NCI-H446 treated with DMSO at 0.1 percent for 48 hours (cell line): ENCODE measurements at regions not wholly inside any gene's neighbourhood (a gene's known extent, or its start where the extent isn't known, plus 50 kb on each side); places are given as distances from the start of the nearest gene placed in this dataset.
"Not testable (repeated sequence)": the region's sequence is repeated elsewhere in the genome, so short reads cannot be mapped to it uniquely, and the experiment has no call there.

Experiments
- DNase-seq: peaks from one replicate; lab custom pipeline; 2025; lab: John Stamatoyannopoulos, UW

- DNase-seq: no peak
These were observed 192.9 kb upstream of the SPTLC3 start for GRCh38 chr20:12815778-12816408.

- DNase-seq: no peak
These were observed 187.5 kb upstream of the SPTLC3 start for GRCh38 chr20:12821249-12821648.

- DNase-seq: no peak
These were observed 185.0 kb upstream of the SPTLC3 start for GRCh38 chr20:12823734-12824133.

- DNase-seq: peak; percentile 26
These were observed 184.2 kb upstream of the SPTLC3 start for GRCh38 chr20:12824328-12825225.

DNA sequence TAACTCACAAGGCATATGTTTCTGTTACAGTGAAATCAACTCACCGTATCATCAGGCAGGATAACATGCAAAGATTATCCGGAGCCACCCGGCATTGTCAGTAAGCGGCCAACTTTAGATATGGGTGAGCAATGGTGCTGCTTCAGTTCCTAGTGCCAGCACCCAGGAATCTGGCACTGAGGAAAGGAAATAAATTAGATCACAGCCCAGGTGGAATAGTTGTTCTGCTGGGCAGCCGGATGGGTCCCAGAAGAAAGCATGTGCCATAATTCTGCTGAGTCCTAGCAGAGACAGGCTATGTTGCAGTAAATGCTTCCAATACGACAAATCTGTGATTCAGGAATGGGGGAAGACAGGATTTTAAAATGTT, 183.6 kb upstream of the SPTLC3 start:
- peak; percentile 26 for DNase-seq

GRCh38 chr20:12827816-12828385, 180.9 kb upstream of the SPTLC3 start:
- DNase-seq: peak; percentile 29

GRCh38 chr20:12829170-12829569, 179.6 kb upstream of the SPTLC3 start:
- no peak for DNase-seq

GRCh38 chr20:12833861-12834260, 174.9 kb upstream of the SPTLC3 start:
- no peak for DNase-seq

DNA sequence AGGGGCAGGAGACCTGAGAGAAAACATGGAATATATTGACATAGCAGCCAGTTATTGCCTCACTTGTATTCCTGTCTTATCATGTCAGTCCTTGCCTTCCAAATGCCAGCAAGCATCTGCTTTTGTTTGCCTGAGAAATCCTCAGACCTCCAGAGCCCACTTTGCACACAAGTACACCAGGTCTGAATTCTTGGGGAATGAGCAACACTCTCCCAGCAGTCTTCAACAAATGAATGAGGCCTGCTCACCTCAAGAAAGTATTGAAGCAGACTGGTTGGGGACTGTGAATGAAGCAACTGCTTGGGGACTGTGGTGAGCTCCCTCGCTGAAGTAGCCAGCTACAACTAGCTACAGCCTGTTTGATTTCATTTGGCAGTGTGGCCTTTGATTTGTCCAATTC, 172.8 kb upstream of the SPTLC3 start:
- no peak for DNase-seq

GRCh38 chr20:12837646-12838045, 171.1 kb upstream of the SPTLC3 start:
- DNase-seq: no peak

DNA sequence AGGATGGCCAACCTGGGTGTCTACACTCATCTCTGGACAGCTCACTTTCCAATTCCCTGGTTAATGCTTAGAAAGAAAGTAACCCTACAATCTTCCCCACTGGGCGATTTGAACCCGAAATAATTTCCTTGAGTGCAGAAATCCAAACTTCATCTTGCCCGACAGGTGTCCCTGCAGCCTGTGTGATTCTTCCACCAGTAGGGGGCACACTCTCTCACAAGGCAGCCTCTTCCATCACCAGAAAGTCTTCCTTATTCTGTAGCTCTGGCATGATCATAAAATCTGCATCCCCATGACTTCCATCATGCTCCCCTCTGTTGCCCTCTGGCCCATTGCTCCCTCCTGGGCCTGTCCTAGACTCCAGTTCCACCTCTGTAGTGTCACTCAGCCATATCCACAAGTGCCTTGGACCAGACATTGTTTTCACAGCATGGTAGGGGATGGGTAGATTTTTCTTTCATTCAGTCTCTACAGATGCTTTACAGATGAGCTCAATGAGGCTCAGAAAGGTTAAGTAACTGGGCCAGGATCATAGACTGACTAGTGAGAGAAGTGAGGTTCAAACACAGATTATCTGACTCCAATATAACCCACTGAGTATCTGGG, 170.4 kb upstream of the SPTLC3 start:
- no peak for DNase-seq

- no peak for DNase-seq
These were observed 160.9 kb upstream of the SPTLC3 start for GRCh38 chr20:12847872-12848271.

- no peak for DNase-seq
These were observed 159.4 kb upstream of the SPTLC3 start for GRCh38 chr20:12849225-12849910.

GRCh38 chr20:12857643-12858042, 151.1 kb upstream of the SPTLC3 start:
- DNase-seq: not testable (repeated sequence)

DNA sequence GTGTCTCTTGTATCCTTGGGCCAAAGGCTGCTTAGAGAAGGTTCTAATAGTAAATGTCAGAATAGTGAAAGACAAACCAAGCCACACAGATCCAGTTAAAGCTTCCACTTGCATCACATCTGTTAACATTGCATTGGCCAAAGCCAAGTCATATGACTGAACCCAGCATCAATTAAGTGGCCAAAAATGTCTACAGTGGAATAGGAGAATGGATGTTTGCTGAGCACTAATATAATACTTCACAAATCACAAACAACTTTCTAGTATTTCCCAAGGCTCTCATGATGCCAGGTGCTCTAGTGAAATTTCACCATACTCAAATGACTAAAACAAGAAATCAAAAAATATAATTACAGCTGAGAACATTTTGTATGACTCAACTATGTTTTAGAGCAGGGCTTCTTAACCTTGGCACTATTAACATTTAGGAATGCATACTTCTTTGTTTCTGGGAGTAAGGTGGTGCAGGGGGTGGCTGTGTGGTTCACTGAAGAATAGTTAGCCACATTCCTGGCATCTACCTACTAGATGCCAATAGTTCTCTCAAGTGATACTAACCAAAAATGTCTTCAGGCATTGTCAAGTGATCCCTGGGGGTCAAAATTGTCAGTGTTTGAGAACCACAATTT, 148.0 kb upstream of the SPTLC3 start:
- DNase-seq: no peak

DNA sequence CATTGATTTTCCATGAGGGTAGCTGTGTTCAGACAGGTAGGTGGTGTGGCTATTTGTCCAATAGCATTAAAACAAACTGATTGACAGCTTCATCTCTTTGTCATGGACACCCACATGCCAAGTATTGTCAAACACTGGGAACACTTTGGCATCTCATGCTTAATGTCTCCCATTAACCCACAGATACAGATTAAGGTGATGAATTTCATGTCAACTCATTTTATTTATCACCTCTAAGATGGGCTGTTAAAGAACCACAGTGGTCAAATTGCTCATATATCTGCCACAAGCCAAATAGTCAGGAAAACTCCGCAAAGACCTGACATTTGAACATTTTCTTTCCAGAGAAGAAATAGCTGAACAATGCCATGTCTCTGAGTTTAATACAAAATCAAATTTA, 139.1 kb upstream of the SPTLC3 start:
- no peak for DNase-seq

- DNase-seq: no peak
These were observed 138.2 kb upstream of the SPTLC3 start for GRCh38 chr20:12870588-12870987.

DNA sequence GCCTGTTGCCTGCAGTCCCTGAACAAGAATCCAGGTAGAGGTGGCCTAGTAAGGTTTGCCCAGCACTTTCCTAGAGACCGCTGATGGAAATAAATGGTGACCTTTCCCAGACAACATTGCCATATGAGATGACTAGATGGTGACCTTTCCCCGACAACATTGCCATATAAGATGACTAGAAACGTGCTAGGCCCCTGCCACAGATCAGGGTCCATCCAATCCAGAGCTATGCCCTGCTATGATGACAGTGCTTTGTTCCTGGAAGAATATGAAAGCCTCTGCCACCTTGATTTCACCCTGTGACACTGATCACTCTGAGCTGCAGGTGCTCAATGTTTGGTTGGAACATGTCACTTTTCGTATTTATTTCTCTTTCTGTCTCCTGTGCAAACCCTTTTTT, 133.8 kb upstream of the SPTLC3 start:
- no peak for DNase-seq

DNA sequence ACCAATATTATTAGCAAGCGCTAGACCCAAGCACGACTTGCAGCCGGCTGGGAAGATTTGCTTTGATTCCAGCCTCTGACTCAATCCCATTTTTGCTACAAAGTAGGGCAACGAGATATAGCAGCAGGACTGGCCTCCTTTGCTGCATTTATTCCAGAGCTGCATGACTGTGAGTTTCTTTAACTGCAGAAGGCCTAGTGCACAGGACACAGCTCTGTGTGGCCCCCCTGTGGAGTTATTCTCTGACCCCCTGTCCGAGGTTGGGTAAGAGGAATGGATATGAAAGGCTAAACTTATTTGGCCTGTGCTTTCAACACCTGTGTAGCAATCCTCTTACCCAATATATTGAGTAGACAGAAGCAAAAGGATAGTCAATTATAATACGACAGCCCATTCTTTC, 133.3 kb upstream of the SPTLC3 start:
- DNase-seq: no peak

DNA sequence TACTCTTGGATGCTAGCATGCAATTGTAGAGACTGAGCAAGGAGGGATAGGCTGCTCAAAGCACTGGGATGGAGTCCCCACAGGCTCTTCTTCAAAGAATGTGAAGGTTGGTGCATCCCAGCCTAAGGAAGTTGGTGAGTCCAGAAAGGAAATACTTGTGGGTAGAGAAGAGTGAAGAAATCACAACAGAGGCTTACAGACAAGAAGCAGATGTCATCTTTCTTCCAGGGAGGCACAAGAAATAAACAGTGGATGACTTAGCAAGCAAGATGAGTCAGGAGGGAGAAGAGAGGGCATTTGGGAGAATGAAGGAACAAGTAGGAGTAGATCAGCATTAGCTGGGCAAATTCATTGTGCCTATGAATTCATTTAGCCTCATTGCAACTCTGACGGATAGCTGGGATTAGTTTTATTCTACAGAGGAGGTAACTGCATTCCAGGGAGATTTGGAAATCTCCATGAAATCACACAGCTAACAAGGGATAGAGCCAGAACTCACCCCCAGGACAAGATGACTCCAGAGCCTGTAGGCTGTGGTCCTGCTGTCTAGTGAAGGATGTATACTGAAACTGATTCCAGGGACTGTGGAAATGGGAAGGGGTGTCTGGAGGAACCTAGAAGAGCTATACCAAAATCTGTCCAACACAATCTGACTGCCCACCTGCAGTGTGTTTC, 125.8 kb upstream of the SPTLC3 start:
- DNase-seq: no peak

DNA sequence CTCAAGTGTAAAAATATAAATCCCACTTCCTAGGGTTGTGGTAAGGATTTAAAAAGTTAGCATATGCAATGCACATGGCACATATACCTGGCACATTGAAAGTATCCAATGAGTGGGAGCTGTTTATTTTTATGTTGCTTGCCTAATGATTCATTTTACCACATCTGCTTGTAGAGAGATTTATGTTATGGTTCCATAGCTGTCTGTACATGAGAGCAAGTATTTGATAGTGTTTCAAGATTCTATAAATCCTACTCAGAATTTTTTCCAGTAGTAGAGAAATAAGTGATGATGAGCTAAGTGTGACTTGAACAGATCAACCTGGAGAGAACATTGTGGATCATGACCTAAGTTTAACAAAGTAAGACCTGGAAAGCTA, 125.3 kb upstream of the SPTLC3 start:
- DNase-seq: no peak
